Activated naive CD8-positive, alpha-beta T cell treated with anti-CD3 and anti-CD28 coated beads, Interleukin-2, amount 50 U/mL, for 24 hours (primary cell): ENCODE measurements at regions not wholly inside any gene's neighbourhood (a gene's known extent, or its start where the extent isn't known, plus 50 kb on each side); places are given as distances from the start of the nearest gene placed in this dataset.

Experiments
- ATAC-seq: fragments of 150-1000 bp; cut with Tn5 transposase; one replicate; pipeline ENCODE4 v1.10.0; 2021
- DNase-seq: peaks from one replicate; pipeline ENCODE4 v3.0.0; 2021
- H3K27ac Mint-ChIP-seq: one replicate; pipeline ENCODE4 v1.8.0; 2021; ENCODE audit warnings: mild to moderate bottlenecking, mixed read lengths
- H3K27me3 Mint-ChIP-seq: one replicate; pipeline ENCODE4 v1.8.0; 2021; ENCODE audit warnings: mixed read lengths
- H3K36me3 Mint-ChIP-seq: one replicate; pipeline ENCODE4 v1.8.0; 2021; ENCODE audit warnings: low read depth, mixed read lengths
- H3K4me1 Mint-ChIP-seq: one replicate; pipeline ENCODE4 v1.8.0; 2021; ENCODE audit warnings: mixed read lengths
- H3K4me3 Mint-ChIP-seq: one replicate; pipeline ENCODE4 v1.8.0; 2021; ENCODE audit warnings: mild to moderate bottlenecking, moderate library complexity, mixed read lengths
- H3K9me3 Mint-ChIP-seq: one replicate; pipeline ENCODE4 v1.8.0; 2021; ENCODE audit warnings: mixed read lengths

DNA sequence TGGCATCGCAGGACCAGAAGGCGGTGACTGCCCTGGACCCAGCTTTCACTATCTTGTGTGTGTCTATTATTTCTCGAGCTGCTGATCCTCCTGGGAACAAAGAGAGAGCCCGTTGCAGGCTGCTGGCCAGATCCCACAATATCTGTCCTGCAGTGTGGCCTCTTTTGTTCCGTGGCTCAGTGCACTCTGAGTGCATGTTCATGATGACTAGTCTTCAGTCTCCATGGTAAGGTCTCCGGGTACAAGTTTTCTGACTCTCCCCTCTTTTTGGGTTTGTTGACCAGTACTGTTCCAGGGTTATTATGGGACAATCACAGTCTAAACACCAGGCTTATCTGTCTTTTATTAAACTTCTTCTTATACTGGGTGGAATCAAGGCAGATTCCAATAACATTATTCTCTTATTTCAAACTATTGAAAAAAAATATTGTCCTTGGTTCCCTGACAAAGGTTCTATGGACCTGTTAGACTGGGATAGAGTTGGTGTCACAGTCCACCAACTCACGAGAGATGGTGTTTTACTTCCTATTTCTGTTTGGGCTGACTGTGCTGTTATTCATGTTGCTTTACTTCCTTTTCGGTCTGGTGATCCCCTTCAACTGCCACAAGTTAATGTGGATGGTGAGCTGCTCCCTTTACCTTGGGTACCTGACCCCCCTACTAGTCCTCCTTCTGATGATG lies 192.9 kb upstream of the ALG10B start:
- ATAC-seq, result no peak
- Mint-ChIP-seq H3K4me3 (no peak overlapping the region), H3K36me3 (no peaks in the 10 kb centered on the region), H3K9me3 (peaks cover 2% of the 10 kb centered on the region), H3K27ac (no peak overlapping the region), H3K4me1 (no peaks in the 10 kb centered on the region), H3K27me3 (no peaks in the 10 kb centered on the region)
- no peak for DNase-seq

DNA sequence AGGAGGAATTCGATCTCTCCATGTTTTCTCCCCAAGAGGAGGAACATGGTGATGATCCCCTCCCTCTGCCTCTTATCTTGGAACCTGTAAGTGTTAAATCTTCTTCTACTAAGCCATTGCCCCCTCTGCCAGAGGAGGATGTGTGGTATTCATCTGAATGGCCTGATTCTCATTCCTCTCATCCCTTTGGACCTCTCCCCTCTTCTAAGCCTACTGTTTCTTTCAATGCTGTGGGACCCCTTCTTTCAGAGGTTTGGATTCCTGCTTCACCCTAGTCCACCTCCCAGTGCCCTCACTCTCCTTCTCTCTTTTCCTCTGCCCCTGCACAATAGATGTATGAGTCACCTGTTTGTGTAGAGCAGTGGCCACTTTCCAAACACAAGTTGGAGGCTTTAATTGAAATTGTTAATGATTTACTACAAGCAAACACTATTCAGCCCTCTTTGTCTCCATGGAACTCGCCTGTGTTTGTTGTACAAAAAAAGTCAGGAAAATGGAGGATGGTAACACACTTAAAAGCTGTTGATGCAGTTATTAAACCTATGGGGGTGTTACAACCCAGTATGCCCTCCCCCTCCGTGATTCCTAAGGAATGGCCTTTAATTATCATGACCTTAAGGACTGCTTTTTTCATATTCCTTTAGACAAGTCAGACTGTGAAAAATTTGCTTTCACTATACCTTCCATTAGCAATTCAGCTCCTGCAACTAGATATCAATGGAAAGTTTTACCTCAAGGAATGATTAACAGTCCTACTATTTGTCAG lies 192.1 kb upstream of the ALG10B start:
- no peak overlapping the region for H3K27ac Mint-ChIP-seq
- no peaks in the 10 kb centered on the region for H3K4me1 Mint-ChIP-seq
- H3K36me3 Mint-ChIP-seq, result no peaks in the 10 kb centered on the region
- ATAC-seq (no peak), DNase-seq (no peak)
- no peaks in the 10 kb centered on the region for H3K27me3 Mint-ChIP-seq
- no peaks in the 10 kb centered on the region for H3K9me3 Mint-ChIP-seq
- H3K4me3 Mint-ChIP-seq, result no peak overlapping the region

DNA sequence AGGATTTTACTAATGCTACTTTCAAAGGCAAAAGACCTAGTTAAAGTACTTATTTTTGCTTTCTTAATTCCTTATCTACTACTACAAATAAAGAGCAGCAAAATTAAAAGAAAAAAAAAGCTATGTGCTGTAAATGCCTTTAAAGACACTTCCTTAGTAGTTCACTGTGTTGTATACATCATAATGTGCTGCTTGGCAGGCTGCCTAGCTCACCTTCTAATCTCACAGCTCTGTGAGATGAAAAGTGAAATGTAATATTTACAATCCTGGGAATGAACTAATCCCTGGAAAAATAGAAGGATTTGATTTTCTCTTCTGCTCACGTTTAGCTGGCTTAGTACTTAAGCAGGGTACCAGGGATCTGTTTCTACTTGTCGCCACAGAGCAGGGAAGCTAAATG lies 184.4 kb upstream of the ALG10B start:
- Mint-ChIP-seq H3K9me3 (no peaks in the 10 kb centered on the region), H3K27ac (no peak overlapping the region), H3K27me3 (peaks cover 9% of the 10 kb centered on the region), H3K36me3 (no peaks in the 10 kb centered on the region), H3K4me1 (no peaks in the 10 kb centered on the region), H3K4me3 (no peak overlapping the region)
- DNase-seq (no peak), ATAC-seq (no peak)

DNA sequence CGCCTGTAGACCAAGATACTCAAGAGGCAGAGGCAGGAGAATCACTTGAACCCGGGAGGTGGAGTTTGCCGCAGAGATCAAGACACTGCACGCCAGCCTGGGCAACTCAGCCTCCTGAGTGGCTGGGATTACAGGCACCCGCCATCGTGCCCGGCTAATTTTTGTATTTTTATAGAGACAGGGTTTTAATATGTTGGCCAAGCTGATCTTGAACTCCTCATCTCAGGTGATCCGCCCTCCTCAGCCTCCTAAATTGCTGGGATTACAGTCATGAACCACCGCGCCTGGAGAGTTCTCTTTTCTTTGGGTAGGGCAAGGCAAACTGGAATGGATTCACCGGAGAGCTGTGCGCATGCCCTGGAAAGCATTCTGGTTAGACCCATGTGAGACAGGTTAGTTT lies 179.3 kb upstream of the ALG10B start:
- peaks cover 7% of the 10 kb centered on the region for H3K27me3 Mint-ChIP-seq
- H3K4me1 Mint-ChIP-seq, result peaks cover 5% of the 10 kb centered on the region
- H3K9me3 Mint-ChIP-seq, result no peaks in the 10 kb centered on the region
- ATAC-seq (no peak), DNase-seq (no peak)
- no peak overlapping the region for H3K27ac Mint-ChIP-seq
- H3K4me3 Mint-ChIP-seq, result no peak overlapping the region
- H3K36me3 Mint-ChIP-seq, result no peaks in the 10 kb centered on the region

DNA sequence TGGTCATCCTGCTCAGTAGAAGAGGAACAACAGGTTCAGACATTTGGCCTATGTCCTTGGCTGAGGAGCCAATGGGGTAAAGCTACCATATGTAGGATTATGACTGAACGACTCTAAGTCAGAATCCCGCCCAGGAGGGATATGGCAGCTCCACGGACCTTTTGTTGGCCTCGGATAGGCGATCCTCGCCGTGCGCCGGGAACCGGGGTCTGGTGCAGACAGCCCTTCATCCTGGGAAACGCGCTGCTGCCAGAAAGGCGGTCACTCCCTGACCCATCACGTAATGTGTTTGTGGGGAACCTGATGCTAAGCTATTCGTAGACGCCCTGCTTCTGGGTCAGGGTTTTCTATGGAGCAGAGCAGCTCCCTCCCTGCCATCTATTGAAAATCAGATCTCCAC lies 178.9 kb upstream of the ALG10B start:
- Mint-ChIP-seq H3K36me3 (no peaks in the 10 kb centered on the region), H3K9me3 (no peaks in the 10 kb centered on the region), H3K27ac (no peak overlapping the region), H3K4me3 (no peak overlapping the region), H3K4me1 (peaks cover 5% of the 10 kb centered on the region), H3K27me3 (peaks cover 6% of the 10 kb centered on the region)
- no peak for DNase-seq
- no peak for ATAC-seq

DNA sequence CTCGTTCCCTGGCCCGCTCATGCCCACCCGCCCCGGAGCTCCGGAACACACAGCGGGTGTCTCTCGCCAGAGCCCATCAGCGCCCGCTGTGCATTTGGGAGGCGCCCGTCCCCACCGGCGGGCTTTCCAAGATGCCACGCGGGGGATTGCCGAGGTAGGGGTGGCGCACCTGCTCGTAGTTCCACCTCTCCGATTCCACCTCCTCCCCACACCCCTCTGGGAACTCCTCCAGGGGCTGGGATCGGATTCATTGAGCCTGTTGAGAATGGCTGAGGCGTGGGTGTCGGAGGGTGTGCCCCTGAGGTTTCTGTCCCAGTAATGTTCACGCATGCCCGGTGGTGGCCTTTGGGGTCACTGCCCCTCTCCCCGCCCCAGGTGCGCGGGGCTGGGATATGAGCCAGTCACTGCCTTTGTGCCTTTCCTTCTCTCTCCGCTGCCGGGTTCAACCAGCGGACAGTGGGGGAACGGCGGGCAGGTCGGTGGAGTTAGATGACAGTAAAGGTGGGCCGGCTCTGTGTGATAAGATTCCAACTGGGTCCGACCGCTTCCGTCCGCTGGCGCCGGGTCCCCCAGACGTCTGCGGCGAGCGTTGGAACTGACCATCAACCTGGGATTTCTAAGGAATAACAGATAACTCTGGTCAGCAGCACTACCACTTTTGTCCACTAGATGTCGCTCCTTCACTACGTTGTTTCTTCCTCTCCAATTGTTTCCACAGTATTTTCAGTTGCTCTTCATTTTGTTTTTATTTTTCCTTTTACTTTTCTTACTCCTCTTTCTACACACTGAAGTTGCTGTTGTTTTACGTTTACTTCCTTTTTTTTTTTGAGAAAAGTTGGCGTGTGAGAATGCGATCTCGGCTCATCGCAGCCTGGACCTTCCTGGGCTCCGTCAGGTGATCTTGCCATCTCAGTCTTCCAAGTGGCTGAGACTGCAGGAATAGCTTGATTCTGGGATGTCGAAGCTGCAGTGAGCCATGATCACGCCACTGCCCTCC lies 178.1 kb upstream of the ALG10B start:
- peaks cover 6% of the 10 kb centered on the region for H3K27me3 Mint-ChIP-seq
- H3K27ac Mint-ChIP-seq, result no peak overlapping the region
- no peaks in the 10 kb centered on the region for H3K9me3 Mint-ChIP-seq
- no peaks in the 10 kb centered on the region for H3K36me3 Mint-ChIP-seq
- ATAC-seq (peak; percentile 43), DNase-seq (peak; percentile 68)
- peaks cover 5% of the 10 kb centered on the region for H3K4me1 Mint-ChIP-seq
- H3K4me3 Mint-ChIP-seq, result peak overlapping the region; percentile 71

DNA sequence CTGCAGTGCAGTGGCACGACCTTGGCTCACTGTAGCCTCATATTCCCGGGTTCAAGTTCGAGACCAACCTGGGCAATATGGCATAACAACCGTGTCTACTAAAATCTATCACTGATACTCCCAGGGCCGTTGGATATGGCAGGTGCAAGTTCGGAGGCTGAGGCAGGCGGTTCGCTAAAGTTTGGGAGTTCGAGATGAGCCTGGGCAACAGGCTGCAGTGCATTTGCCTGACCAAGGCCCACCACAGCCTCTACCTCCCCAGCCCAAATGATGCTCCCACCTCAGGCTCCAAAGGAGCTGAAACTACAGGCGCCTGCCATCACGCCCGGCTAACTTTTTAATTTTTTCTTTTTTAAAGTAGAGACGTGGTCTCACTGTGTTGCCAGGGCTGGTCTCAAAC lies 177.1 kb upstream of the ALG10B start:
- no peak for ATAC-seq
- H3K4me3 Mint-ChIP-seq, result no peak overlapping the region
- H3K27ac Mint-ChIP-seq, result no peak overlapping the region
- H3K4me1 Mint-ChIP-seq, result peaks cover 5% of the 10 kb centered on the region
- H3K36me3 Mint-ChIP-seq, result no peaks in the 10 kb centered on the region
- DNase-seq, result no peak
- H3K27me3 Mint-ChIP-seq, result peaks cover 6% of the 10 kb centered on the region
- no peaks in the 10 kb centered on the region for H3K9me3 Mint-ChIP-seq

DNA sequence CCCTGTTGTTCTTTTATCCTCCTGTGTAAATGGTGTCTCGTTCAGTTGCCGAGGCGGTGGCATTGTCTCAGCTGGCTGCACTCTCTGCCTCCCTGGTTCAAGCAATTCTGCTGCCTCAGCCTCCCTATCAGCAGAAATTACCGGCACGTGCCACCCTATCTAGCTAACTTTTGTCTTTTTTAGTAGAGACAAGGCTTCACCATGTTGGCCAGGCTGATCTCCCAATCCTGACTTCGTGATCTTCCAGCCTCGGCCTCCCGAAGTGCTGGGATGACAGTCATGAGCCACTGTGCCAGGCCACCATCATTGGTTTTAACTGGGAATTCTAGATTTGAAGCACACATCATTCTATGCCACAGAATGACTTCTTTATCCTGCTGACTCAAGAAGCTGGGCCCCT lies 175.3 kb upstream of the ALG10B start:
- Mint-ChIP-seq H3K27me3 (peaks cover 2% of the 10 kb centered on the region), H3K27ac (no peak overlapping the region), H3K4me3 (no peak overlapping the region), H3K4me1 (peaks cover 5% of the 10 kb centered on the region), H3K36me3 (no peaks in the 10 kb centered on the region), H3K9me3 (no peaks in the 10 kb centered on the region)
- DNase-seq (no peak), ATAC-seq (no peak)

DNA sequence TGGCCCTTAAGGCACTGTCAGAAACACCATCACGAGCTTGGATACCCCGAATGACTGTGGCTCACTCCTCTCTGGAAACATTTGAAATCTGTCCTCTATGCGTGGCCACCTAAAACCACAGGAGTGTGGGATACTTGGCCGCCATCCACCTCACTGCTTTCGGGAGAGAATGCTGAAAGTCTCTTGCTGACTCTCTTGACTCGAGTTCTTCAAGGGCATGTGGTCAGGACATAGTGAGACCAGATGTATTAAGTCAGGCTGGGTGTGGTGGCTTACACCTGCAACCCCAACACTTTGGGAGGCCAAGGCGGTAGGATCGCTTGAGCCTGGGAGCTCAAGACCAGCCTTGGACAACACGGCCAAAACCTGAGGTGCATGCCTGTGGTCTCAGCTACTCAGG lies 174.7 kb upstream of the ALG10B start:
- Mint-ChIP-seq H3K36me3 (no peaks in the 10 kb centered on the region), H3K4me3 (no peak overlapping the region), H3K4me1 (peaks cover 5% of the 10 kb centered on the region), H3K27ac (no peak overlapping the region), H3K27me3 (no peaks in the 10 kb centered on the region), H3K9me3 (no peaks in the 10 kb centered on the region)
- ATAC-seq (no peak), DNase-seq (no peak)

DNA sequence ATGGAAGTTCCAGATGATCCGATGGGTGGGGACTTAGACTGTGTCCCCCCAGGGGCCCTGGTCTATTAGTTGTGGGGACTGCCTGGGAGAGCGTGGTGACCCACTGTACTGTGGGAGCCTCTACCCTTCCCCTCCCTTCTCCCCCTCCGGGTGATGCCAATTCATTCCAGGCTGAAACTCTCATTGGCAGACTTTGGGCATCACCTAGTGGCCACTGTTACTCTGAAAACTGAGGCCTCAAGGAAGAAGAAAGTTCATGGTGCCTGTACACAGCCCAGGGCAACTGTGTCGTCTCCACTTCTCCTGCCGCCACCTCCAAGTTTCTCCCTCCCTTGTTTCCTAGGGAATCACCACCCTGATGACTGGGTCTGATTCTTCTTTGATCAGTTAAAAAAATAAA lies 173.6 kb upstream of the ALG10B start:
- ATAC-seq (no peak), DNase-seq (no peak)
- Mint-ChIP-seq H3K27ac (no peak overlapping the region), H3K27me3 (no peaks in the 10 kb centered on the region), H3K4me3 (no peak overlapping the region), H3K9me3 (peaks cover 8% of the 10 kb centered on the region), H3K4me1 (peaks cover 5% of the 10 kb centered on the region), H3K36me3 (no peaks in the 10 kb centered on the region)

DNA sequence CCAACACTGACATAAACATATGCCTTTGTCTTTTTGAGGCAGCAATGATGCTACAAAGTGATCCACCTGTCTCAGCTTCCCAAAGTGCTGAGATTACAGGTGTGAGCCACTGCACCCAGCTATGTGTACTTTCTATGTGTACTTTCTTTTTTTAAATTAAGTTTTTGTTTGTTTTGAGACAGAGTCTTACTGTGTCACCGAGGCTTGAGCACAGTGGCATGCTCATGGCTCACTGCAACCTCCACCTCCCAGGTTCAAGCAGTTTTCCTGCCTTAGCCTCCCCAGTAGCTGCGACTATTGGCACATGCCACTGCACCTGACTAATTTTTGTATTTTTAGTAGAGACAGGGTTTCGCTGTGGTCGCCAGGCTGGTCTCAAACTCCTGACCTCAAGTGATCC lies 172.5 kb upstream of the ALG10B start:
- Mint-ChIP-seq H3K9me3 (peaks cover 18% of the 10 kb centered on the region), H3K4me1 (no peaks in the 10 kb centered on the region), H3K4me3 (no peak overlapping the region), H3K36me3 (no peaks in the 10 kb centered on the region), H3K27me3 (no peaks in the 10 kb centered on the region), H3K27ac (no peak overlapping the region)
- ATAC-seq, result no peak
- DNase-seq, result no peak

DNA sequence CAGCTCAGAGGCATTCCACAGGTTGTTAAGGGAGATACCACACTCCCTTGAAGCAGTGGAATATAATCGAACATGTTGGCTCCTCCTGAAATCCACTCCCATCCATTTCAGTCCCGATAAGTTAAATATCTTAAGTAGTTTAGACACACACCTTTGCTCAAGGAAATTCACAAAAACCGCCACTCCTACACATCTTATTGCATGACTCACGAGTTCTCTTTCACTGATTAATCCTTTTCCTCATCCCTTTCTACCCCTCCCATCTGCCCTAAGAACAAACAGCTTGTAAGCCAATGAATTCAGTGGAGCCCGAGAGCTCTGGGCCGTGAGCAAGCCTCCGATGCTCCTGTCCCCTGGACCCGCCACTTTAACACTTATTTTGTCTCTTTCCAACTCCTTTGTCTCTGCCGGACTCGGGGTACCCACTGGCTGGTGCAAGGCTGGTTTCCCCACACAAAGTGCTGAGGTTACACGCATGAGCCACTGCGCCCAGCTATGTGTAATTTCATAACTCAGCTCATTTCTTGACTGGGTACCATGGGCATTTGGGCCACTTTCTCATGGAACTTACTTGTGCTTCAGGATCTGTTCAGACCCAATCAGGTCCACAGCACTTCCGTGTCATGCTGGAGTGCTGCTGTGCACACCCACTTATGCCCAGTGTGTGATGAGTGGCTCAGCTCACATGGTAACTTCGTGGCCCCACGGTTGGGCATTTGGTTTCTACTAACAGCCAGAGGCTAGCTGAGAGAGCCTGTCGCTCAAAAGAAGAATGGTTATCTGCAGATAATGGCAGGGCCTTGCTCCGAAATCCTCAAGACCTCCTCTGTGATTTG lies 171.8 kb upstream of the ALG10B start:
- Mint-ChIP-seq H3K4me3 (no peak overlapping the region), H3K4me1 (no peaks in the 10 kb centered on the region), H3K9me3 (peaks cover 20% of the 10 kb centered on the region), H3K27me3 (no peaks in the 10 kb centered on the region), H3K36me3 (no peaks in the 10 kb centered on the region), H3K27ac (no peak overlapping the region)
- DNase-seq, result no peak
- no peak for ATAC-seq

DNA sequence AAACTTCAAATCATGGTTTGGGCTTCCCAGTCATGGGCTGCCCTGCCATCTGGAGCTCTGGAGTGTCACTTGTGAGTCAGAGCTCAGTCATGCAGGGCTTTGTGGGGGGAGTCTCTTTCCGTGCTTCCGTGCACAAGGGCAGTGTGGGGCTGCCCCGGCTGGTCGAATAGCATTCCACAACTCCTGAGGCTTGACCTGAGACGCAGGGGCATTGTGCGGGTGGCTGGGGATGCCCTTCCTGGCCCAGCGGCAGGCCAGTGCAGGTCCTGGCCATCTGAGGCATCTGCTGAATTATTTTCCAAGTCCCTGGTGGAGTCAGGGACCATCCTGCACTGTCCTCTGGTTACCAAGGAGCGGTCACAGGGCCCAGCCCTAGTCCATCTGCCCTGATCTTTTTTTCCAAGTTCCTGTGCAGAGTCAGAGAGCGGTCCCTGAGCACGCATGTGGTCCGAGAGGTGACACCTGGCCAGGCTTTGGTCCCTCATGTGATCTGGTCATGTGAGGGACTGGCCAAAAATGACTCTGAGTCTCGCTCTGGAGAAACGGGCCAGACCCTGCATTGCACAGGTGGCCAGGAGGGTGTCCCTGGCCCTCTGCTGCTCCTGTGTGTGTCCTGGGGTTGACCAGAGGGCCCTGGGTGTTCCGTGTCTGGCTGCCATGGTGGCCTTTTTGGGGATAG lies 167.0 kb upstream of the ALG10B start:
- DNase-seq (no peak), ATAC-seq (no peak)
- H3K9me3 Mint-ChIP-seq, result peaks cover 20% of the 10 kb centered on the region
- H3K4me1 Mint-ChIP-seq, result no peaks in the 10 kb centered on the region
- no peak overlapping the region for H3K4me3 Mint-ChIP-seq
- H3K36me3 Mint-ChIP-seq, result no peaks in the 10 kb centered on the region
- no peaks in the 10 kb centered on the region for H3K27me3 Mint-ChIP-seq
- no peak overlapping the region for H3K27ac Mint-ChIP-seq
